ENCODE measurements at regions not wholly inside any gene's neighbourhood (a gene's known extent, or its start where the extent isn't known, plus 50 kb on each side); places are given as distances from the start of the nearest gene placed in this dataset.
"Not testable (repeated sequence)": the region's sequence is repeated elsewhere in the genome, so short reads cannot be mapped to it uniquely, and the experiment has no call there.

DNA sequence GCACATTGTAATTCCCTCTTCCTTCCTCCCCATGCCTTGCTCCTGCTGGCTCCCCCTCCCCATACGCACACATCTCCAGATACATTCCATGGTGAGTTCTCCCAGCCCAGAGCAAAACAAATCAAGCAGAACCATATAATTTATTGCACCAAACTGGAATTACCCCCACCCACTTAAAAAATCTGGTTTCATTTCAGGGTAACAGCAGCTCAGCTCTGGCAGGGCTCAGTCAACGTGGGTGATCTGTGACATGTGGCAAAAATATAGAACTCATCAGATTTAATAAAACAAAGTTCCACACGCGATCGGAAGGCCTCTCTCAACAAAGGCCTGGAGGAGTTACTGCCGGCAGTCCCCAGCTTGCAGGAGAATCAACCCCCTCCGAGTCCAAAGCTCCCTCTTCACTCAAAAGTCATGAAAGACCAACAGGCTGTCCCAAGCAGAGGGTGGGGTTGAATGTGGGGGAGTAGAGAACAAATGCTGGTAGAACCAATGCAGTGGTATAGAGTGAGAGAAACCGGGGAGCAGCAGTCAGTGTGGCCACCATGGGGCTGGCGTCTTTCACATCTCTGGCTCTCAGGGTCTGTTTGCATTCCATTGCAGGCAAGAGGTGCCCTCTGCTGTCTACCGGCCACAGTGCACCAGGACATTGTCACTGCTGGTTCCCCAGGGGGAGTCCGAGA lies 323.3 kb upstream of the NT5E start:
- DNase-seq: peak; percentile 0

DNA sequence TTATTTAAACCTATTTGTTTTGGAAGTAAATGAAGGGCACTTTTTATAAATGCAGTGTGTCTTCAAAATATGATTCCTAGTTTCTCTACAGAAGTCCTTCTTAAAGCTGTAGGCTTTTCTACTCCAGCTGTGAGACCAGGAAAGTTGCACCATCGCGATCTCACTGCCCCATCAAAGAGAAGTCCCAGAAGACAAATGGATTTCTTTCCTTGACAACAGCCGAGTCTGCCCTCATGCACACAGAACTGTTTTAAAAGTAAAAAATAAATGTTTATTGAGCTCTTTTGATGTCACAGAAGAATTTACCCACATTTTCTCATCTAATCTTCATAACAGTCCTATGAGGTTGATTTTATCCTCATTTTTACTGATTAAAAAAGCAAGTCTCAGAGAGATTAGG lies 324.4 kb upstream of the NT5E start:
- no peak for DNase-seq

- DNase-seq: no peak
Observed at GRCh38 chr6:85124472-85125354, 325.2 kb upstream of the NT5E start.

DNA sequence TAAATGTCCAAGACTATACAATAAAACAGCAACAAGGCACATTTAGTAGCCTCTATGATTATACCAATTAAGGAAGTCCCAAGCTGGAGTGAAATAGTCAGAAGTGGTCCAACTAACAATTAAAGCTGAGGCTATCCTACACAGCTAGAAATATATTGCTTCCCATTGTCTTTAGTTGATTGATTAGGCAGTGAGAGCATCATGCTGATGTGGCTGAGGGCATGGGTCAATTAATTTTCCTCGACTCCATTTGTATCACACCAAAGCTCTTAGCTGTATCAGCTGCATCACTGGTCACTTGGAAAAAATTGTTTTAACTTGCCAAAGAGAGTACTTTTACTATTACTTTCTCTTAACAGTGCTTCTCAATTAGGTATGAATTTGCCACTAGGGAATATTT lies 328.7 kb upstream of the NT5E start:
- DNase-seq: no peak

DNA sequence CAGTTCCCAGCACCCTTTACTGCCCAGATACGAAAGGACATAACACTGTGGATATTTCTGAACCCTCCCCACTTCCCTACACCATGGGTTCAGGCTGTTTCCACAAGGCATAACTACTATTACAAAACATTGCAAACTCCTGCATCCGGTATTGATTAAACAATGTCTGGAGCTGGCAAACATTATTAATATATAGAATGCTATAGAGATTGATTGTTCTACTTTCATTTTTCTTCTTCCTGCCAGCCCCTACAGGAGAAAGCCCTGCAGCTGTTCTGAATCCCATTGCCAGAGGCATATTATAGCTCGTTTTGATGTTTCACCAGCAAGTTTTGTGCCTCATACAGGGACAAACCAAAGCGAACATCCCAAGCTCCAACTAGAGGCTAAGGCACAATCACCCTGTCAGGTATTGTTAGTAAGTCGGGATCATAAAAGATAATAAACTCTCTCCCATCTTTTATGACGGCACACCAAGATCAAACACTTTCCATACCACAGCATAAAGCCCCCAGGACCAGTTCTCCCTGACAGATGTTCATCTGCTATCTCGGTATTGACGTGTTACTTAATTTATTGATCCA lies 331.1 kb upstream of the NT5E start:
- DNase-seq: no peak

- no peak for DNase-seq
Observed at GRCh38 chr6:85118233-85118632, 331.6 kb upstream of the NT5E start.

DNA sequence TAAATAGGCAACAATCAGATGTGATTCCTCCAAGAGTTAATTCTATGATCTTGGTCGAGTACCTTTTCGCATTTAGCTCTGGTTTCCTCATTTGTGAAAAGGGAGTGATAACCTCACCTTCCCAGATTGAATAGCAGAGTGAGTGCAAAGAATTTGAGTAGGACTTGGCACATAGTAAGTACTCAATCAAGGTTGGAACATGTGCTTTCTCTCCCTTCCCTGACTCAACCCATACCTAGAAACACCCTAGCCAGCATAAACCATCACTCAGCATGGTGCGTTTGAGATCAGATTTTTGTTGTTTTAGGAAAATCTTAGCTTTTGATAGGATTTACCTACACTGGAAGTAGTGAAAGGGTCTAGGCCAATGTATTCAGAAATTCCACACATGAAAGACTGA lies 333.4 kb upstream of the NT5E start:
- no peak for DNase-seq

DNA sequence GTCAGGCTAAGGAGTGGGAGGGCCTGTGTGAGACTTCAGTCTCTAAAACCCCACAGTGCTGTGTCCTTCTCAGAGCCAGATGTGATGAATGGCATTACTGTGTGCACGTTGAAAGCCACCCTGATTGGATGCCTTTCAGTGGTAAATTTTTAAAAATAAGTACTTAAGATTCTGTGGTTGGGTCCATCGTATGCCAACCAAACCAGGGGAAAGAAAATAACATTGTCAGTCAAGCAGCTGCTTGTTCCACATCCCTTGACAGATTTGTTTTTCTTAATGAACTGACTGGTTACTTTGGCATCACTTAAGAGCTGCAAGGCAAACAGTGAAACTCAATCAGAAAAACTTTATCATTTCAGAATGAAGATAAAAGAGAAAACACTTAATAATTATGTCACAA lies 334.0 kb upstream of the NT5E start:
- DNase-seq: no peak

DNA sequence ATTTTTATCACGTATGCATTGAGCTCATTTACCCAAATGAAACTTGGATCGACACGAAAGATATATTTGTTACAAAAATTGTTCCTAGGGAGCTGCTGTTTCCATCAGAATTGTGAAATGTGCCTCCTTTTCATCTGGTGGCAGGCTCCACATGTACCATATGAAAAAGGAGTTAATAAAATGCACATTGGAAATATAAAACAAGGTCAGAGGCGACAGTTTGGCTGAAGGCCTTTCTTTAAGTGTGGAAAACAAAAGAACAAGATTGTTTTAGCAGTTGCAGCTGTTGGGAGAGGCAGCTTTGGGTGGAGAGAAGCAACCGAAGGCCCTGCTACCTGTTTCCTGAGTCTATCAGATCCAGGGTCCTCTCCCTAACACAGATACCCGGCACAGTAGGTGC lies 334.5 kb upstream of the NT5E start:
- DNase-seq: no peak

- DNase-seq: no peak
Observed at GRCh38 chr6:85114581-85114935, 335.3 kb upstream of the NT5E start.

DNA sequence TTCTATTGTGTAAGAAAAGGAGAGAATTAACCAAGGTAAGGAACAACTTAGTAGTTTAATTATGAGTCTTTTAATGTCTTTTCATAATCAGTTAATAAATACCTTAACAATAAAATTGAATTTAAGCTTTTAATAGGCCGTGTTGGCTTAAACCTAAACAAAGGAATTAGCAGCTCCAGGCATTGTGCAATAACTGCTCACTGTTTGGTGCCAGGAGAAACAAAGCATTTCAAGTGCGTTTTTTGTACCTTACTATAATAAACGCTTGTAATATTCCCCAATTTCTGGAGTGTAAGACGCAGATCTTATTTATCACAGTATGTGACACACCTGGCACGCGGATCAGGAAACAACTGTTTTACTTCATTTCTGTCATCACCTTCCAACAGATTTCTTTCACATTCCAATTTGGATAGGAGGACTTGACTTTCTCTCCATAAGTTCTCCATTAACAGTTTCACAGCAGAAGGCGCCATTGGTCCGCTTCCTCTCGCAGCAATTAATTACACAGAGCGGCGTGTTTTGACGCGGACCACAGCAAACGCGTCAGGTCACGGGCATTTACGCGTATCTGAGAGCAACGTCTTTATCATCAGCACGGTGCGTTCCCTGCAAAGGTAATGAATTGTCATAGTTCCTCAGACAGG lies 335.8 kb upstream of the NT5E start:
- no peak for DNase-seq

GRCh38 chr6:85112540-85112939 lies 337.3 kb upstream of the NT5E start:
- DNase-seq: no peak

- no peak for DNase-seq
Observed at GRCh38 chr6:85111481-85112011, 338.3 kb upstream of the NT5E start.

DNA sequence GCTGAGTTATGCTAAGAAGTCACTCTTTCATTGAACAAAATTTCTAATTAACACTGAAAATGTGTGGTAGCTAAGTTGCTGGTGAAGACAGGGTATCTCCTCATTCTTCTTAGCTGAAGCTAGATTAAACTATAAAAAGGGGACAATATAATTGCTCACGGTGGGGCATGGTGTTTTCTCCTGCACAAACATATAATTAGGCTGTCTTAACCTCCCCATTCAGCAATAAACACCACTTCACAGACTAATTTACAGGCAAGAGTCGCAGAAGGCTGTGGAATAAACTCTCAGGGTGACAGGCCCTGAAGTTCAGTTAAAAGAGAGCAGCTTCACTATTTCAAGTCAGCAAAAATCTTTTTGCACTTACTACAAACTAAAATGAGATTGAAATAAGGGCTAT lies 338.9 kb upstream of the NT5E start:
- DNase-seq: no peak

GRCh38 chr6:85107701-85108100 lies 342.2 kb upstream of the NT5E start:
- DNase-seq: no peak

- no peak for DNase-seq
Observed at GRCh38 chr6:85096976-85097375, 332.6 kb upstream of the TBX18 start.

GRCh38 chr6:85092226-85092625 lies 327.8 kb upstream of the TBX18 start:
- DNase-seq: no peak

GRCh38 chr6:85089255-85089654 lies 324.9 kb upstream of the TBX18 start:
- DNase-seq: no peak

- DNase-seq: no peak
Observed at GRCh38 chr6:85085875-85086274, 321.5 kb upstream of the TBX18 start.

- no peak for DNase-seq
Observed at GRCh38 chr6:85081102-85081501, 316.7 kb upstream of the TBX18 start.

DNA sequence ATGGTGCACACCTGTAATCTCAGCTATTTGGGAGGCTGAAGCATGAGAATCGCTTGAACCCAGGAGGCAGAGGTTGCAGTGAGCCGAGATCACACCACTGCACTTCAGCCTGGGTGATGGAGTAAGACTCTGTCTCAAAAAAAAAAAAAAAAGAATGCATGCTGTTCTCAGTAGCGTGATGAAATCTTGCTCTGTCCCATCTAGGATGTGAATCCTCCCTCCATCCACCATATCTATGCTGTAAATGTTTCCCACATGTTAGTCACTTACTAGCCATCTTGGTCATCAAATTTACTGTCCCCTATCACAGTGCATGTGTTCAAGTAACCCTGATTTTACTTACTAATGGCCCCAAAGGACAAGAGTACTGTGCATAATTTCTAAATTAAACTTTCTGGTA lies 315.4 kb upstream of the TBX18 start:
- DNase-seq: no peak

GRCh38 chr6:85078058-85078457 lies 313.7 kb upstream of the TBX18 start:
- no peak for DNase-seq

DNA sequence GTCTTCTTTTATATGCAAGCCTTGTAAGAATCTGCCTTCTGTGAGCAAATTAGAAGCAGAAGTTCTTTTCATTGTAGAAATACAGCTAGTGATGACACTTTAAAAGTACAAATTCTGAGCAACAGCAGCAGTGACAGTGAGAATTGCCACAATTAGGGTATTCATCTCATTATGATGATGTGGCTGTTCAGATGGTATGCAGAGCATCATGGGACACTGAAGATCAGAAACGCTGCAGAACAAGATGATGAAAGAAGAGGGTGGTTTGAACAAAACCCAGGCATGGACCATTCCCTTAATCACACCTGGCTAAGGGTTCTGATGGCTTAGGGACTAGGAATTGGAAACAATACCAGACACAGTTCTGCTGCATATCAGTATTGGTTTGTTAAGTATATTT lies 312.7 kb upstream of the TBX18 start:
- no peak for DNase-seq

DNA sequence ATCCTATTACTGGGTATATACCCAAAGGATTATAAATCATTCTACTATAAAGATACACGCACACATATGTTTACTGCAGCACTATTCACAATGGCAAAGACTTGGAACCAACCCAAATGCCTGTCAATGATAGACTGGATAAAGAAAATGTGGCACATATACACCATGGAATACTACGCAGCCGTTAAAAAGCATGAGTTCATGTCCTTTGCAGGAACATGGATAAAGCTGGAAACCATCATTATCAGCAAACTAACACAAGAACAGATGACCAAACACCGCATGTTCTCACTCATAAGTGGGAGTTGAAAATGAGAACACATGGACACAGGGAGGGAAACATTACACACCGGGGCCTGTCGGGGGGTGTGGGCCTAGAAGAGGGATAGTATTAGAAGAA lies 307.4 kb upstream of the TBX18 start:
- not testable (repeated sequence) for DNase-seq

Measured in NCI-H2171 treated with DMSO at 0.1 percent for 48 hours (cell line).